ENCODE measurements at regions not wholly inside any gene's neighbourhood (a gene's known extent, or its start where the extent isn't known, plus 50 kb on each side); places are given as distances from the start of the nearest gene placed in this dataset.

DNA sequence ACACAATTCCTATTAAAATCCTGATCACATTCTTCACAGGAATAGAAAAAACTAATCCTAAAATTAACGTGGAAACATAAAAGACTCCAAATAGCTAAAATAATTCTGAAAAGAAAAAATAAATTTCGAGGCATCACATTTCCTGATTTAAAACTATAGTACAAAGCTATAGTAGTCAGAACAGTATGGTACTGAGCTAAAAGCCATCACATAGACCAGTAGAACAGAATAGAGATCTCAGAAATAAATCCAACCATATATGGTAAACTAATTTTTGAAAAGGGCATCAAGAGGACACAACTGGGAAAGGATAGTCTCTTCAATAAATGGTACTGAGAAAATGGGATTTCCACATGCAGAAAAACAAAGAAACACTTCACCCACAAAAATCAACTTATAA lies 125.2 kb upstream of the DAAM1 start (continued):
- TF ChIP-seq, protein P1, sequence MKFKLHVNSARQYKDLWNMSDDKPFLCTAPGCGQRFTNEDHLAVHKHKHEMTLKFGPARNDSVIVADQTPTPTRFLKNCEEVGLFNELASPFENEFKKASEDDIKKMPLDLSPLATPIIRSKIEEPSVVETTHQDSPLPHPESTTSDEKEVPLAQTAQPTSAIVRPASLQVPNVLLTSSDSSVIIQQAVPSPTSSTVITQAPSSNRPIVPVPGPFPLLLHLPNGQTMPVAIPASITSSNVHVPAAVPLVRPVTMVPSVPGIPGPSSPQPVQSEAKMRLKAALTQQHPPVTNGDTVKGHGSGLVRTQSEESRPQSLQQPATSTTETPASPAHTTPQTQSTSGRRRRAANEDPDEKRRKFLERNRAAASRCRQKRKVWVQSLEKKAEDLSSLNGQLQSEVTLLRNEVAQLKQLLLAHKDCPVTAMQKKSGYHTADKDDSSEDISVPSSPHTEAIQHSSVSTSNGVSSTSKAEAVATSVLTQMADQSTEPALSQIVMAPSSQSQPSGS (CRISPR knock-in tag; IDR thresholded peaks at IDR 0.05) = no peak
- TF ChIP-seq ZNF766 (CRISPR knock-in tag; IDR thresholded peaks at IDR 0.05; ENCODE audit: borderline replicate concordance) = no peak

DNA sequence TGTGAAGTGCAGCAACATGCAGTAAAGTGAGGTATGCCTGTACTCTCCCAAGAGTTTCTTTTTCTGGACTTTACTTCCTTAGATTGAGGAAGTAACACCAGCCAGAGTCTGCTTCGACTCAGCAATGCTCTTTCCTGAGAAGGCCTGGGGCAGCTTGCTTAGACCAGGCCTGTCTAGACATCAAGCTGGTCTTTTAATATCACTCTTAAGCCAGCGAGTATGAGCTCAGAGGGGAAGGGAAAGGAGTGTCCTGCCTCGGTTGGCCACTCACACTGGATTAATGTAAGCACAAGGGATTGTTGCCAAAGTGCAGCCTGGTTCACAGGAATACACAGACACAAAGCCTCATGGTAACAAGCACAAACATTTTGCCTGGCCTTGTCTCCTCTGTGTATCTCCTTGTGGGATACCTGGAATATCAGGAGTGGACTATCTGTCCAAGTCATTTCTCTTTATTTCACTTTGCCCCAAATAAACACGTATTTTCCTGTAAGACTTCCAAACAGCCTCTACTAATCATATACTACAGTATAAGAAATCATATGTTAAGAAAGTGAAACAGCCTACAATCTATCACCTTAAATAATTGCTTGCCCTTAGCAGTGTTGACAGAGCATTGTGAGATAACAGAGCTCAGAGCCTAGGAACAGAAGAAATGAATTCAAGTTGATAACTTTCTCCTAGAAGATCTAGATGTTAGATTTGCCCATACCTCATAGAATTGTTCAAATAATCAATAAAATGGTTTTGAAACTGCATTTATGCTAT lies 121.2 kb upstream of the DAAM1 start:
- WGBS (ENCODE audit: low lambda C conversion rate) = 8% methylated on average over 4 of the region's 4 CpGs
- ChIA-PET CTCF (ENCODE audit: low intra/inter-chr PET ratio, low total read pairs) (no interaction called here), POLR2A (no interaction called here)
- no peaks in the 10 kb centered on the region for H3K36me3 ChIP-seq (replicated peaks in 1 of 2; ENCODE audit: control insufficient read depth in 1 of 2, insufficient read depth in 2 of 2, low read length in 2 of 2)
- H3K4me3 ChIP-seq (replicated peaks in 1 of 3; ENCODE audit: insufficient read depth in 1 of 3, low read depth in 2 of 3, low read length in 3 of 3) = no peak overlapping the region
- no peaks in the 10 kb centered on the region for H3K79me2 ChIP-seq (ENCODE audit: insufficient read depth, low read length)
- no peak overlapping the region for H3K27ac ChIP-seq (ENCODE audit: extremely low read length, insufficient read depth, low read length)
- 0 out of 5 replicates have a peak, but pooled peaks cover 0 to 1% of the 10 kb centered on the region in 2 experiments for H3K27me3 ChIP-seq (ENCODE audit: control insufficient read depth in 1 of 2, insufficient read depth in 2 of 2, low read length in 2 of 2)
- DNase-seq (ENCODE audit: low spot score) = no peak
- no peak overlapping the region for H3K4me2 ChIP-seq (ENCODE audit: low read depth, low read length)
- no peak for ATAC-seq
- no peak for FAIRE-seq
- intact Hi-C loops (cut with micrococcal nuclease; ENCODE audit: unreplicated experiment) (no loop called here), in situ Hi-C loops (cut with HindIII; ENCODE audit: extremely low pct_ligation_motif_present, low pct_unique_long_range_greater_than_20kb) (no loop called here)
- H4K20me1 ChIP-seq (ENCODE audit: insufficient read depth, low read length) = no peaks in the 10 kb centered on the region
- BruUV-seq (replicated peaks) = no TSS peak
- peaks cover 18% of the 10 kb centered on the region for H3K4me1 ChIP-seq (ENCODE audit: insufficient read depth, low read length)
- H3K9me3 ChIP-seq (ENCODE audit: low read length) = peaks cover 6% of the 10 kb centered on the region
- H2AFZ ChIP-seq (ENCODE audit: low read length) = no peak overlapping the region
- H3K9ac ChIP-seq (ENCODE audit: insufficient read depth, low read depth, low read length) = no peak overlapping the region
- TF ChIP-seq TBX3 (IDR thresholded peaks at IDR 0.05; ENCODE audit: borderline replicate concordance) (no peak), ZNF790 (CRISPR knock-in tag; IDR thresholded peaks at IDR 0.05; ENCODE audit: borderline replicate concordance) (no peak), MBD4 (IDR thresholded peaks at IDR 0.05; ENCODE audit: borderline replicate concordance, low read length) (no peak), ZFX (CRISPR knock-in tag; IDR thresholded peaks at IDR 0.05; ENCODE audit: low read depth) (no peak), GABPB1 (CRISPR knock-in tag; IDR thresholded peaks at IDR 0.05) (no peak)
- TF ChIP-seq, protein P2, sequence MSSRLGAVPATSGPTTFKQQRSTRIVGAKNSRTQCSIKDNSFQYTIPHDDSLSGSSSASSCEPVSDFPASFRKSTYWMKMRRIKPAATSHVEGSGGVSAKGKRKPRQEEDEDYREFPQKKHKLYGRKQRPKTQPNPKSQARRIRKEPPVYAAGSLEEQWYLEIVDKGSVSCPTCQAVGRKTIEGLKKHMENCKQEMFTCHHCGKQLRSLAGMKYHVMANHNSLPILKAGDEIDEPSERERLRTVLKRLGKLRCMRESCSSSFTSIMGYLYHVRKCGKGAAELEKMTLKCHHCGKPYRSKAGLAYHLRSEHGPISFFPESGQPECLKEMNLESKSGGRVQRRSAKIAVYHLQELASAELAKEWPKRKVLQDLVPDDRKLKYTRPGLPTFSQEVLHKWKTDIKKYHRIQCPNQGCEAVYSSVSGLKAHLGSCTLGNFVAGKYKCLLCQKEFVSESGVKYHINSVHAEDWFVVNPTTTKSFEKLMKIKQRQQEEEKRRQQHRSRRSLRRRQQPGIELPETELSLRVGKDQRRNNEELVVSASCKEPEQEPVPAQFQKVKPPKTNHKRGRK (CRISPR knock-in tag; IDR thresholded peaks at IDR 0.05) = no peak
- TF ChIP-seq, protein P3, sequence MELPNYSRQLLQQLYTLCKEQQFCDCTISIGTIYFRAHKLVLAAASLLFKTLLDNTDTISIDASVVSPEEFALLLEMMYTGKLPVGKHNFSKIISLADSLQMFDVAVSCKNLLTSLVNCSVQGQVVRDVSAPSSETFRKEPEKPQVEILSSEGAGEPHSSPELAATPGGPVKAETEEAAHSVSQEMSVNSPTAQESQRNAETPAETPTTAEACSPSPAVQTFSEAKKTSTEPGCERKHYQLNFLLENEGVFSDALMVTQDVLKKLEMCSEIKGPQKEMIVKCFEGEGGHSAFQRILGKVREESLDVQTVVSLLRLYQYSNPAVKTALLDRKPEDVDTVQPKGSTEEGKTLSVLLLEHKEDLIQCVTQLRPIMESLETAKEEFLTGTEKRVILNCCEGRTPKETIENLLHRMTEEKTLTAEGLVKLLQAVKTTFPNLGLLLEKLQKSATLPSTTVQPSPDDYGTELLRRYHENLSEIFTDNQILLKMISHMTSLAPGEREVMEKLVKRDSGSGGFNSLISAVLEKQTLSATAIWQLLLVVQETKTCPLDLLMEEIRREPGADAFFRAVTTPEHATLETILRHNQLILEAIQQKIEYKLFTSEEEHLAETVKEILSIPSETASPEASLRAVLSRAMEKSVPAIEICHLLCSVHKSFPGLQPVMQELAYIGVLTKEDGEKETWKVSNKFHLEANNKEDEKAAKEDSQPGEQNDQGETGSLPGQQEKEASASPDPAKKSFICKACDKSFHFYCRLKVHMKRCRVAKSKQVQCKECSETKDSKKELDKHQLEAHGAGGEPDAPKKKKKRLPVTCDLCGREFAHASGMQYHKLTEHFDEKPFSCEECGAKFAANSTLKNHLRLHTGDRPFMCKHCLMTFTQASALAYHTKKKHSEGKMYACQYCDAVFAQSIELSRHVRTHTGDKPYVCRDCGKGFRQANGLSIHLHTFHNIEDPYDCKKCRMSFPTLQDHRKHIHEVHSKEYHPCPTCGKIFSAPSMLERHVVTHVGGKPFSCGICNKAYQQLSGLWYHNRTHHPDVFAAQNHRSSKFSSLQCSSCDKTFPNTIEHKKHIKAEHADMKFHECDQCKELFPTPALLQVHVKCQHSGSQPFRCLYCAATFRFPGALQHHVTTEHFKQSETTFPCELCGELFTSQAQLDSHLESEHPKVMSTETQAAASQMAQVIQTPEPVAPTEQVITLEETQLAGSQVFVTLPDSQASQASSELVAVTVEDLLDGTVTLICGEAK (IDR thresholded peaks at IDR 0.05) = no peak
- TF ChIP-seq, protein P3 (CRISPR knock-in tag; IDR thresholded peaks at IDR 0.05) = no peak

Measured in HepG2 (cell line).